NCI-H146 treated with DMSO at 0.1 percent for 48 hours (cell line): ENCODE measurements at regions not wholly inside any gene's neighbourhood (a gene's known extent, or its start where the extent isn't known, plus 50 kb on each side); places are given as distances from the start of the nearest gene placed in this dataset.

Experiments
- DNase-seq: peaks from one replicate; lab custom pipeline; 2025; ENCODE audit not compliant: unreplicated experiment; lab: John Stamatoyannopoulos, UW

DNA sequence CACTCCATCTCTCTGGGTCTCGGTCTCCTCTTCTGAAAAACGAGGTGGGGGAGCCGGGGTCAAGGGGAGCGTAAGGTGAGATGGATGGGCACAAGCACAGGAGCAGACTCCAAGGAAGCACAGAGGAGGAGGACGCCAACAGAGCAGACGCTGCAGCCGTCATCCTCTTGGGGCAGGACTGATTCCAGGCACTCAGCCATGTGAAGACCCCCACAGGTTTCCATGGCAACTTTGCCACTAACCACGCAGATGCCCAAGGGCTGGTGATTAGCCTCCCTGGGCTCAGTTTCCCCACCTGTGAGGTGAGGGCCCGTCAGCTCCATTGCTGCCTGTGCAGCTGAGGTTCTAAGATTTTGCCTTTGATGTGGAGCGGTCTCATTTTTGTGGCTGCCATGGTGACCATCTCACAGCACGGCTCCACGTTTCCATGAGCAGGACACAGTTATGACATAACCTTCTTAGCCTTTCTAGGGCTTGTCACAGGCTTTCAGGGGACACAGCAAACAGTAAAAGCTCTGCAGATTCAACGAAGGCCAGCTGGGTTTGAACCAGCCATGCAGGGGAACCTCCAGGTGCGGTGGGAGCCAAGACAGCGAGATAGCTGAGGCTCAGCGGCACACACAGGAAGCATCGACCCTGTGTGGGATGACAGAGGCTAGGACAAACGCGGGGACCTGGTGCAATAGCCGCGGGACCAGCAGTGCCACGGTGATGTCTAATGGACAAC, 170.3 kb downstream of the NUP210 start:
- DNase-seq = no peak

- DNase-seq = no peak
These were observed 171.5 kb downstream of the NUP210 start for GRCh38 chr3:13248640-13249039.

- DNase-seq = no peak
These were observed 172.4 kb upstream of the IQSEC1 start for GRCh38 chr3:13245615-13245978.

DNA sequence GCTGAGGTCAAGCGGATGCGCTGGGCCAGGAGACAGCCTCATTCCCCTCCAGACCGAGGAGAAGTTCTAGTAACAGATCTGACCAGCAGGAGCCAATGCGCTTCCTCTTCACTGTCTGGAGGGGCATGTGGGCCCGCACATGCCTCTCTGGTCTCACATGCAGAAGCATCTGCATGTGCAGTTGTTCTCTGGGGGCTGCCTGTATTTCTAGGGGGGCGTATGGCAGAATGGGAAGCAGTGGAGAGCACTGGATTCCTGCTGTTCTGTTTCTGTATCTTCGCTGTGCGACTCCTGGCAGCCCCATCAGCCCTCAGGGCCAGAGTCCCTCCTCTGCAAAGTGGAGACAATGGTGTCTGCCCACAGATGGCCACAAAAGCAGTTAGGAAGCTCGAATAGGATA, 170.4 kb upstream of the IQSEC1 start:
- no peak for DNase-seq

GRCh38 chr3:13242364-13242737, 169.1 kb upstream of the IQSEC1 start:
- DNase-seq = no peak

- DNase-seq = no peak
These were observed 168.6 kb upstream of the IQSEC1 start for GRCh38 chr3:13241621-13242363.

- DNase-seq = peak; percentile 3
These were observed 167.8 kb upstream of the IQSEC1 start for GRCh38 chr3:13240928-13241618.

DNA sequence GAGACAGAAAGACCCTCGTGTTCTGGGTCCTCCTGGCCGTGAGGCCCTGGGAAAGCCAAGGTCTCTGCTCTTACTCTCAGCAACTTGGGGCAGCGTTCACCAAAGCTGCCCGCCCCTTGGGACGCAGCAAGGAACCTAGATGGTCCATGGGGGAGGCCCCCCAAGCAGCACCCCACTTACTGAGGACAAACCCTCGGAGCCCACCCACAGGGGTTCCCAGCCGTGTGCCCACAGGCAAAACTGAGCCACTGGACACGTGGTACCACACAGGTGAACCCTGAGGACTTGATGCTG, 166.2 kb upstream of the IQSEC1 start:
- no peak for DNase-seq

DNA sequence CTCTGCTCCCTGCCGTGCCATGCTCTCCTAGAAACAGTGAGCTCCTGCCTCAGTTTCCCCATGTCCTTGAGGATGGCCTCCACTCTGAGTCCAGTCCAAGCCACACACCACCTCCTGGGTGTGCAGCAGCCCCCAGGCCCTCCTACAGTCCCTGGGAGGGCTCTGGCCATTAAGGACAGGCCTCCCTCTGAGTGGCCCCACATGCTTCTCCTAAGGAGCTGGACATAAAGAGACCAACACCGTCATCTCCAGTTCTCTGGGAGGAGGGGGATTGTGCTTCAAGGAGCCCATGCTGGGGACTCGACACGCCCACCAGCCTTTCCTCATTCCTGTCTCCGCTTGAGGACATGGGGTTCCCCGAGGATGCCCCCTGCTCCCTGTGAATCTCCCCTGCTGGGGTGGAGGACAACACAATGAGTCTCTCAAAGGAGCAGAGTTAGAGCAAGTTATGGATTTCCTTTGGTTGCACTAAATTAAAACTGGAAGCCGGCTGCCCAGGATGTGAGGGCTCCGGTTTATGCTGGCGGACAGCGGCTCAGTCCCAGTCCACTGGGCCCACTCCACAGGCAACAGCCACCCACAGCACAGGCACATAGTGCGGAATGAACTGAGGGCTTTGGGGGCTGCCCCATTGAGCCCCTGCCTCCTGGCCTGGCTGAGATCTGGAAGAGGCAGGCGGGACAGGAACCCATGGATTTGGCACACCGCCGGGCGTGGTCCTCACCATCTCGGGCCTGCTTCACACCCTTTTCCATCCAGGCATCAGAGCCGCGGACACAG, 165.6 kb upstream of the IQSEC1 start:
- DNase-seq = no peak

DNA sequence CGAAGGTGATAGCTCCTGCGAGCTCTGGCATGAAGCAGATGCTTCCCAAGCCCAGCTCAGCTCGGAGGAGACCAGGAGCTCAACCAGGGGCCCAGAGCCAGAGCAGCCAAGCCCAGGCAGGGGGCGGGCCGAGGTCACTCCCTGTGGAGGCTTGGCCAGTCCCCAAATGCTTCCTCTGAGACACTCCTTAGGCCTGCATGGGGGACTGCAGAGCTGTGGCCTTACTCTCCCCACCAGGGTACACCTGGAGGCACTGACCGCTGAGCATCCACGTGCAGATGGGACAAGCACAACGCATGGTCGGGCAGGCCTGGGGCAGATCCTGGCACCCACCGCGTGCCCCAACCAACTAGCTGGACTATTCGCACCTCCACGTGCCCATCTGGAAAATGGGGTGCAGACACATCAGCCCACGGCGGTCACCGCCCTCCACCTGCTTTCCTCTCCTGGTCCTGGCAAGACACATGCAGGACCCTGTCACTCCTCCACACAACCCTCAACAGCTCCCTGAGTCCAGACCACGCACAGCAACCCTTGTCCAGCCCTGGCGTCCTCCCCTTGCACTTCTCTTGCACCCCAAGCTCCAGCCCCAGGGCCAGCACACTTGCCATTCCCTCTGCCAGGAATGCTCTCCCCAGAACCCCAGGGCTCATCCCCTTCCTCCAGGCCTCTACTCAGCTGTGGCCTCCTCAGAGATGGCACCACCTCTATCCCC, 164.7 kb upstream of the IQSEC1 start:
- no peak for DNase-seq

DNA sequence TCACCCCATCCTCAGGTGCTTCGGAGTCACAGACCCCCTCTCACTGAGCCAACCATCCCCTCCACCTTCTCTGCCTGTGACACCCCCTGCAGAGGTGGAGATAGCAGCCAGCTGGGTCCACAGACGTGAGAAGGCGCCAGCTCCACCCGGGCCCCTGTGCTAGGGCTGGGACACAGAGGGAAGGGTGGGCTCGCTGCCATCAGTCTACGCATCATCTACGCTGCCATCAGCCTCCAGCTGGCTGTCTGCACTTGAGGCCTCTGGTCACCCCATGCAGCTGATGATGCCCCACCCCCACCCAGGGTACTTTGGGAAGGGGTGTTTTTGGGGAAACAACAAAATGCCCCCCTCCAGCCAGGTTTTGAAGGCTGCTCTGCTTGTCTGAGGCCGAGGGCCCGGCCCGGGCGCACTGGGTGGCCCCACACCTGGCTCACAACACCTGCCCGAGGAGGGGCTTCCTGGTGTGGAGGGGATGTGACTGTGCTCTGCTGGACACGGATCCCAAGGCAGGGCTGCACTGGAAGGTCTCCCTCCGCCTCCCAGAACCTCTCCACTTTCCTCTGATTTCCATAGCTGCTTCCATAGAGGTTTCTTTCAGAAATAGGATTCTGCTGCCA, 163.4 kb upstream of the IQSEC1 start:
- no peak for DNase-seq

GRCh38 chr3:13235897-13236296, 162.7 kb upstream of the IQSEC1 start:
- DNase-seq = peak; percentile 20

DNA sequence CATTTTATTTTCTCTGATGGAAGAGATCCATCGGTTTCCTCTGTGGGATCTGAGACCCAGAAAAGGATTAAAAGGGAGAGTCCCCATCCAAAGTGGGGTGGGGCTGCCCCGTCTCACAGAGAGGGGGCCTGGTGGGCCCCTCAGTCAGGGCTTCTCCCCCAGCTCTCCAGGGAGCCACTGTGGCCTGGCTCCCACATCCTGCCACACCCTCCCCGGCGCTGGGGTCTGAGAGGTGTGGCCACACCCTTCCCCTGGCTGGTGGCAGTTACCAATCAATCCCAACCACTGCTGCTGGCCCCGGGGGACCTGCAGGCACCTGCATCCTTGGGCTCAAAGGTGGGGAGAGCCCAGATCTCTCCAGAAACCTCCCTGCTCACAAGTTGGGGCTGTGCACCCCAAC, 161.8 kb upstream of the IQSEC1 start:
- DNase-seq = no peak

DNA sequence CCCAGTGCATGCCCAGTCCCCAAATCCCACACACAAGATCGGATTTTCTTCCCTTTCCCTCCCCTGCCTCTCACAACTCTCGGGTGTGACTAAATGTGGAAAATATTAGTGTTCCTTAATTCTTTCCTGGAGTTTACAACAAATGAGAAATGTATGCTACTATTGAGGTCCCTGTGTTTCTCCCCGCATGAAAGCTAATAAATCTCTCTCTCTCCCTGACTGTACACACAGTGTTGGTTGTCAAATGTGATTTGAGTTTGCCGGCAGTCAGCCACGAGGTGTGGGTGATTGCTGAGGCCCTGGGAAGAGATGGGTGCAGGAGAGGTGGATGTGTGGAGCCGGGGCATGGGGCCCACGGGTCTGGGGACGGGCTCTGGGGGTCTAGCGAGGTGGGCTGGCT, 161.4 kb upstream of the IQSEC1 start:
- DNase-seq = no peak

DNA sequence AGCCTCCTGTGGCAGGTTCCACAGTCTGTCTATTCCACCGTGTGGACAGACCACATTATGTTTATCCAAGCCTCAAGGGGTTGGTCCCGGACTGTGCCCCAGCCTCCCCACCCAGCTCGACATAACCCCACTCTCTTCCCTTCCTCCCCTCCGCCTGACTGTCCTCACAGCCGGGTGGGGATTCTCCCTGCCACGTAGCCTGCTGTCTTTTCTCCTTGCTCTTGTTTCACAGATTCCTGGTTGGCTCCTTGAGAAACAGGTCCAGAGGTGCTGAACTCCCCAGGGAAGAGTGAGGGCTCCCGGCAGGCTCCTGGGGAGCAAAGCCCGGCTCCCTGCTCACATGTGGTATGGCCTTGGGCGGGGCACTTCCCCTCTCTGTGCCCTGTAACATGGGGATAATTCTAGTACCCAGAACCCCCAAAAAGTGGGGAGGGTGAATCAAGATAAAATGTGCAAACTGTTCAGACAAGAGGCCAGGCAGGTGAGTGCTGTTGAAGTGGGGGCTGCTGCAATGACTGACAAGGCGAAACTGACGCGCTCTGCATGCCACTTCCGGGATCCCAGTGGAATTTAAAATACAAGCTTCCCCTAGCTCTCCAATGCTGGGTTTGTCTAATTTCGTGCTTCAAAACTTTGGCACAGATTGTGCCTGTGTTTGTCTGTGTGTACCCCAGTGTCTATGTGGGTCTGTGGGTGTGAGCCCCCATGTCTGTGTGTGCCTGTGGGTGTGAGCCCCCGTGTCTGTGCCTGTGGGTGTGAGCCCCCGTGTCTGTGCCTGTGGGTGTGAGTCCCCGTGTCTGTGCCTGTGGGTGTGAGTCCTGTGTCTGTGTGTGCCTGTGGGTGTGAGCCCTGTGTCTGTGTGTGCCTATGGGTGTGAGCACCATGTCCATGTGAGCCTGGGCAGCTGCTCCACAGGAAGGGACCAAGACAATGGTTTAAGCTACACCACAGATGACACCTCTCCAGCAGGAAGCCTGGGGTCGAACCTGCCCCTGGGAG, 160.6 kb upstream of the IQSEC1 start:
- DNase-seq = no peak

DNA sequence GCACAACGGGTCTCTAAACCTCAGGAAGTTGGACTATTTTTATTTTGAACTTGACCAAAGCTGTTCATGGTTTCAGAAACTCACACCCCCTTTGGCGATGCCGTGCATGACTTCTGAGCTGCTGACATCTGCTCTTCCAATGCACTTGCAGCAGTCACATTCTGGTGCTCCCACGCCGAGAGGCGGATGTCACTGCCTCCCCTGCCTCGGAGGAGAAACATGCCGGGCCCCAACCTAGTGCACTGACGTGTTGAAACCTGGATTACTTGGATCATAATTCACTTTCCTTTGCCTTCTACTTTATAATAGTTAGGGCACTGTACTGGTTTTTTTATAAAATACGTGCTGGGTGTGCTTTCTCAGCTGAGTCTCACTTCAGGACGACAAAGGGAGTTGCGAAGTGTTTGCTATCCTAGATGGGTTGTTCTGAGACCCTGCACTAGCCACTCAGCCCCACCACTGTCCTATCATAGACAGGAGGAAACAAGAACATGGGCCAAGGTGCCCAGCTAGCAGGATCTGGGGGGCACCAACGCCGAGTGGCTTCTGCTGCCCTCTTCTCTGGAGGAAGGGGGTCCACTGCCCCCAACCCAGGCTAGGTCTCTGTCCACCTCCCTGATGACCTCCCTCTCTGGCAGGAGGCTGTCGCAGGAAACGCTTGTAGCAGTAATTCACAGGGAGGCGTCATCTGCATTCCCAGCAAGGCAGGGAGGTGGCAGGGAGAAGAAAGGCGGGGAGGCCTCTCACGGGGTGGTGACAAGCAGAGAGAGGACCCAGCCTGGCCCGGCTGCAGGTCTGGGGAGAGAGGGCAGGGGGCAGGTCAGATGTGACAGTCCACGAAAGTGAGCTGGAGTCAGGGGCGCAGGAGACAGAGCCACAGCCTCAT, 158.8 kb upstream of the IQSEC1 start:
- DNase-seq = no peak

DNA sequence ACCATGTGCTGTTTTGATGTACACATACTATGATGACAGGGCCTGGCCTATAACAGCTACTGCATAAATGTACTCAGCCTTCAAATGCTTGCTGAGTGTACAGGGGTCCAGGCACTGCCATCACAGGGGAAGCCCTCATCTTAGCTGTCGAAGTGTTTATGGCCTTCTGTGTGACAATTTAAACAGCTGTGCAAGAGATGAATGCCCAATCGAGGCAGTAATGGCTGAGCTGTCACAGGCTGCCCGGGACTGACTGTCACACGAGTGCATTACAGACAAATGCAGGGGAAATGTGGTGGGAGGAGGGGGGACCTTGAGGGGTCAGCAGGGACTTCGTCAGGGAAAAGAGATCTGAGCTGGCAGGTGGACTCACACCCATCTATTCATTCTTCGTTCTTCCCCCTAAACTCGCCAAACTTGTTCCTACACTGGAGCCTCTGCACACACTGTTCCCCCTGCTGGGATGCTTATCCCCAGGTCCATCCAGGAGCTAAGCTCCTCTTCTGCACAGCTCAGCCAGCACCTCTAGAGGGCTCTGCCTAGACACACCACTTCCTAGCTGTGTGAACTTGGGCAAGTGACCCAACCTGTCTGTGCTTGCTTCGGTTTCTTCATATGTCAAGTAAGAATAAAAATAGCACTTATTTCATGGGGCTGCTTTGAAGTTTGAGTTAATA, 156.2 kb upstream of the IQSEC1 start:
- DNase-seq = no peak

- DNase-seq = no peak
These were observed 155.4 kb upstream of the IQSEC1 start for GRCh38 chr3:13228584-13228983.
